ENCODE measurements at regions not wholly inside any gene's neighbourhood (a gene's known extent, or its start where the extent isn't known, plus 50 kb on each side); places are given as distances from the start of the nearest gene placed in this dataset.

GRCh38 chr4:180500154-180500553, 1743.0 kb upstream of the TENM3 start:
- DNase-seq (ENCODE audit: low read depth) = no peak

GRCh38 chr4:180512801-180513475, 1730.3 kb upstream of the TENM3 start:
- DNase-seq (ENCODE audit: low read depth) = no peak

- DNase-seq (ENCODE audit: low read depth) = no peak
These were observed 1724.3 kb upstream of the TENM3 start for GRCh38 chr4:180518906-180519305.

GRCh38 chr4:180521181-180521580, 1722.0 kb upstream of the TENM3 start:
- no peak for DNase-seq (ENCODE audit: low read depth)

GRCh38 chr4:180525523-180526077, 1717.6 kb upstream of the TENM3 start:
- no peak for DNase-seq (ENCODE audit: low read depth)

- DNase-seq (ENCODE audit: low read depth) = no peak
These were observed 1715.2 kb upstream of the TENM3 start for GRCh38 chr4:180528003-180528402.

GRCh38 chr4:180530787-180531186, 1712.4 kb upstream of the TENM3 start:
- DNase-seq (ENCODE audit: low read depth) = no peak

GRCh38 chr4:180532691-180533090, 1710.5 kb upstream of the TENM3 start:
- no peak for DNase-seq (ENCODE audit: low read depth)

- no peak for DNase-seq (ENCODE audit: low read depth)
These were observed 1704.7 kb upstream of the TENM3 start for GRCh38 chr4:180538384-180539057.

- DNase-seq (ENCODE audit: low read depth) = no peak
These were observed 1703.9 kb upstream of the TENM3 start for GRCh38 chr4:180539284-180539683.

- DNase-seq (ENCODE audit: low read depth) = no peak
These were observed 1701.5 kb upstream of the TENM3 start for GRCh38 chr4:180541678-180542077.

GRCh38 chr4:180542445-180543100, 1700.6 kb upstream of the TENM3 start:
- no peak for DNase-seq (ENCODE audit: low read depth)

GRCh38 chr4:180550106-180550505, 1693.1 kb upstream of the TENM3 start:
- no peak for DNase-seq (ENCODE audit: low read depth)

- DNase-seq (ENCODE audit: low read depth) = no peak
These were observed 1685.9 kb upstream of the TENM3 start for GRCh38 chr4:180557348-180557747.

- no peak for DNase-seq (ENCODE audit: low read depth)
These were observed 1685.3 kb upstream of the TENM3 start for GRCh38 chr4:180557950-180558349.

GRCh38 chr4:180558427-180558826, 1684.8 kb upstream of the TENM3 start:
- no peak for DNase-seq (ENCODE audit: low read depth)

GRCh38 chr4:180560896-180561295, 1682.3 kb upstream of the TENM3 start:
- no peak for DNase-seq (ENCODE audit: low read depth)

- no peak for DNase-seq (ENCODE audit: low read depth)
These were observed 1679.2 kb upstream of the TENM3 start for GRCh38 chr4:180564026-180564425.

- no peak for DNase-seq (ENCODE audit: low read depth)
These were observed 1678.8 kb upstream of the TENM3 start for GRCh38 chr4:180564448-180564847.

GRCh38 chr4:180565856-180566431, 1677.3 kb upstream of the TENM3 start:
- no peak for DNase-seq (ENCODE audit: low read depth)

- DNase-seq (ENCODE audit: low read depth) = no peak
These were observed 1676.7 kb upstream of the TENM3 start for GRCh38 chr4:180566492-180566891.

- DNase-seq (ENCODE audit: low read depth) = no peak
These were observed 1676.1 kb upstream of the TENM3 start for GRCh38 chr4:180567080-180567479.
